Endothelial cell of umbilical vein (primary cell): ENCODE measurements at regions not wholly inside any gene's neighbourhood (a gene's known extent, or its start where the extent isn't known, plus 50 kb on each side); places are given as distances from the start of the nearest gene placed in this dataset.

Experiments
- CTCF ChIP-seq, 2 donors: IDR thresholded peaks; 1 replicate in 1 of 2; 2 replicates in 1 of 2; pipeline ENCODE4 v1.5.1; 2011; ENCODE audit warnings: low read length in 2 of 2, mild to moderate bottlenecking in 2 of 2, moderate library complexity in 2 of 2, control low read depth in 1 of 2, inconsistent platforms in 1 of 2, low read depth in 1 of 2; ENCODE audit not compliant: insufficient read depth in 1 of 2; ENCODE audit errors: extremely low read depth in 1 of 2
- EZH2 ChIP-seq: IDR thresholded peaks from 2 replicates; pipeline ENCODE4 v1.6.1; 2012; ENCODE audit warnings: borderline replicate concordance, low read depth, mild to moderate bottlenecking, moderate library complexity, low read length, inconsistent platforms; ENCODE audit not compliant: severe bottlenecking
- FOS ChIP-seq: IDR thresholded peaks from 2 replicates; pipeline ENCODE4 v1.6.1; 2011; ENCODE audit warnings: mild to moderate bottlenecking, low read length, moderate library complexity, borderline replicate concordance; ENCODE audit not compliant: insufficient read depth
- GATA2 ChIP-seq: IDR thresholded peaks from 2 replicates; pipeline ENCODE4 v1.7.0; 2011; ENCODE audit warnings: low read depth, mild to moderate bottlenecking, moderate library complexity, mixed read lengths, low read length; ENCODE audit not compliant: insufficient read length, insufficient read depth
- JUN ChIP-seq: IDR thresholded peaks from 2 replicates; pipeline ENCODE4 v1.6.1; 2011; ENCODE audit warnings: borderline replicate concordance, low read depth; ENCODE audit not compliant: insufficient read length, insufficient read depth
- MYC ChIP-seq: IDR thresholded peaks from one replicate; pipeline ENCODE4 v1.6.1; 2011; ENCODE audit warnings: mild to moderate bottlenecking, low read depth, low read length
- POLR2A ChIP-seq: IDR thresholded peaks from 2 replicates; pipeline ENCODE4 v1.6.1; 2012; ENCODE audit warnings: low read depth, mild to moderate bottlenecking, control low read depth, low read length
- POLR2AphosphoS5 ChIP-seq: IDR thresholded peaks from 2 replicates; pipeline ENCODE4 v1.6.1; 2012; ENCODE audit warnings: low read depth, mild to moderate bottlenecking, control low read depth, low read length, moderate library complexity; ENCODE audit not compliant: insufficient read depth
- TF ChIP-seq, protein P1 (sequence below): IDR thresholded peaks from 2 replicates; pipeline ENCODE4 v1.6.1; 2011; ENCODE audit not compliant: insufficient read depth, insufficient read length

DNA sequence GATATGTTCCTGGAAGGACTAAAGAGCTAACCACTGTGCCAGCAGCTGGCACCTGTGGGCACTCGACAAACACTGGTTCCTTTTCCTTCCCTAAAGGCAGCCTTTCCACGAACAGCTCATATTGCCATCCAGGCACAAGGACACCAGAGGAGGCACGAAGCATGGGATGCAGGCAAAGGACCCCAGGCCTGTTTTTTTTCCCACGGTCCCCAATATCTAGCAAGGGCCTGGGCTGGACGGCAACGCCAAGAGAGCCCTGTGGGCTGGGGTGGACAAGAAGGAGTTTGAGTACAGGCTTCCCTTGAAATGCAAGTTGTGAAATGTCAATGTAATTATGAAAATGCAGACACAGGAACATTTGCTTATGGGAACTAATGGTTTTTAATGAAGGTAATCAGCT lies 135.9 kb downstream of the CYP26B1 start:
- TF ChIP-seq POLR2A (no peak), FOS (no peak), CTCF (IDR thresholded peaks at IDR 0.05; ENCODE audit: extremely low read depth in 1 of 2, insufficient read depth in 1 of 2, low read depth in 1 of 2, low read length in 2 of 2) (no peak), MYC (no peak), EZH2 (no peak), JUN (no peak), POLR2AphosphoS5 (no peak), GATA2 (no peak)
- TF ChIP-seq, protein P1, sequence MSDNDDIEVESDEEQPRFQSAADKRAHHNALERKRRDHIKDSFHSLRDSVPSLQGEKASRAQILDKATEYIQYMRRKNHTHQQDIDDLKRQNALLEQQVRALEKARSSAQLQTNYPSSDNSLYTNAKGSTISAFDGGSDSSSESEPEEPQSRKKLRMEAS = no peak
